ENCODE measurements at regions not wholly inside any gene's neighbourhood (a gene's known extent, or its start where the extent isn't known, plus 50 kb on each side); places are given as distances from the start of the nearest gene placed in this dataset.

DNA sequence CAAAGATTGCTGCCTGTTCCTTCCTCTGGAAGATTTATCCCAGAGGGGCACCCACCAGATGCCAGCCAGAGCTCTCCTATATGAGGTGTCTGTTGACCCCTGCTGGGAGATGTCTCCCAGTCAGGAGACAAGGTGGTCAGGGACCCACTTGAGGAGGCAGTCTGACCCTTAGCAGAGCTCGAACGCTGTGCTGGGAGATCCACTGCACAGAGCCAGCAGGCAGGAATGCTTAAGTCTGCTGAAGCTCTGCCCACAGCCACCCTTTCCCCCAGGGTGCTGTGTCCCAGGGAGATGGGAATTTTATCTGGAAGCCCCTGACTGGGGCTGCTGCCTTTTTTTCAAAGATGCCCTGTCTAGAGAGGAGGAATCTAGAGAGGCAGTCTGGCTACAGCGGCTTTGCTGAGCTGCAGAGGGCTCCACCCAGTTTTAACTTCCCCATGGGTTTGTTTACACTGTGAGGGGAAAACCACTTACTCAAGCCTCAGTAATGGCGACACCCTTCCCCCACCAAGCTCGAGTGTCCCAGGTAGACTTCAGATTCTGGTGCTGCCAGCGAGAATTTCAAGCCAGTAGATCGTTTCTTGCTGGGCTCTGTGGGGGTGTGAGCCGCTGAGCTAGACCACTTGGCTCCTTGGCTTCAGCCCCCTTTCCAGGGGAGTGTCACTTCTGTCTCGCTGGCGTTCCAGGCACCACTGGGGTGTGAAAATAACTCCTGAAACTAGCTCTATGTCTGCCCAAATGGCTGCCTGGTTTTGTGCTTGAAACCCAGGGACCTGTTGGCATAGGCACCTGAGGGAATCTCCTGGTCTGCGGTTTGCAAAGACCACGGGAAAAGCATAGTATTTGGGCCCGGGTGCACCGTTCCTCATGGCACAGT lies 51.1 kb upstream of the PDC start:
- ChIA-PET POLR2A (ENCODE audit: unreplicated experiment) (no interaction called here), CTCF (no interaction called here)
- no peak overlapping the region for H3K27ac ChIP-seq (ENCODE audit: low read length)

More for the DNA sequence above, 51.1 kb upstream of the PDC start:
- BruUV-seq (replicated peaks), result no TSS peak
- peak; percentile 81 for ATAC-seq
- no peaks in the 10 kb centered on the region for H3K9me3 ChIP-seq (ENCODE audit: low read length)
- H3K4me2 ChIP-seq (ENCODE audit: low read length), result peak overlapping the region; percentile 28; the same call in 1 of the 2 replicates
- peaks cover 12% of the 10 kb centered on the region for H3K4me1 ChIP-seq (ENCODE audit: insufficient read depth, low read length)
- H3F3A ChIP-seq (ENCODE audit: low read length, unreplicated experiment), result no peaks in the 10 kb centered on the region
- no peak overlapping the region; the same call in 1 of the 2 replicates for H3K9ac ChIP-seq (ENCODE audit: low read length)
- TF ChIP-seq, protein P1, sequence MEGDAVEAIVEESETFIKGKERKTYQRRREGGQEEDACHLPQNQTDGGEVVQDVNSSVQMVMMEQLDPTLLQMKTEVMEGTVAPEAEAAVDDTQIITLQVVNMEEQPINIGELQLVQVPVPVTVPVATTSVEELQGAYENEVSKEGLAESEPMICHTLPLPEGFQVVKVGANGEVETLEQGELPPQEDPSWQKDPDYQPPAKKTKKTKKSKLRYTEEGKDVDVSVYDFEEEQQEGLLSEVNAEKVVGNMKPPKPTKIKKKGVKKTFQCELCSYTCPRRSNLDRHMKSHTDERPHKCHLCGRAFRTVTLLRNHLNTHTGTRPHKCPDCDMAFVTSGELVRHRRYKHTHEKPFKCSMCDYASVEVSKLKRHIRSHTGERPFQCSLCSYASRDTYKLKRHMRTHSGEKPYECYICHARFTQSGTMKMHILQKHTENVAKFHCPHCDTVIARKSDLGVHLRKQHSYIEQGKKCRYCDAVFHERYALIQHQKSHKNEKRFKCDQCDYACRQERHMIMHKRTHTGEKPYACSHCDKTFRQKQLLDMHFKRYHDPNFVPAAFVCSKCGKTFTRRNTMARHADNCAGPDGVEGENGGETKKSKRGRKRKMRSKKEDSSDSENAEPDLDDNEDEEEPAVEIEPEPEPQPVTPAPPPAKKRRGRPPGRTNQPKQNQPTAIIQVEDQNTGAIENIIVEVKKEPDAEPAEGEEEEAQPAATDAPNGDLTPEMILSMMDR (conservative IDR thresholded peaks at IDR 0.05; ENCODE audit: low read depth, low read length), result no peak
- TF ChIP-seq EZH2phosphoT487 (IDR thresholded peaks at IDR 0.05; ENCODE audit: borderline replicate concordance, low read length) (no peak), EZH2 (IDR thresholded peaks at IDR 0.05; ENCODE audit: low read length, unreplicated experiment) (no peak)
- 0 out of 2 replicates have a peak overlapping the region, but pooled peaks have one; percentile 34 for H2AFZ ChIP-seq (ENCODE audit: low read length)
- no peaks in the 10 kb centered on the region for H3K27me3 ChIP-seq (ENCODE audit: low read length)
- DNase-seq, result peak; percentile 46
- H4K20me1 ChIP-seq (ENCODE audit: low read length), result no peaks in the 10 kb centered on the region
- no peaks in the 10 kb centered on the region for H3K79me2 ChIP-seq (ENCODE audit: low read length)
- H3K36me3 ChIP-seq (ENCODE audit: low read depth, low read length), result no peaks in the 10 kb centered on the region
- H3K4me3 ChIP-seq (ENCODE audit: low read length), result no peak overlapping the region
- H3K9me2 ChIP-seq (replicated peaks; ENCODE audit: low read length), result no peaks in the 10 kb centered on the region
- intact Hi-C loops (cut with micrococcal nuclease), result no loop called here

Measured in PC-3 (cell line).